Ascending aorta (tissue), 2 donors: ENCODE measurements at regions not wholly inside any gene's neighbourhood (a gene's known extent, or its start where the extent isn't known, plus 50 kb on each side); places are given as distances from the start of the nearest gene placed in this dataset.

ENCODE experiments used
- DNase-seq, 2 donors: peaks; one replicate each; pipeline ENCODE4 v3.0.0-alpha.2; 2019; ENCODE audit warnings: low spot score in 2 of 2
- H3K27ac ChIP-seq, 2 donors: fragments of 200-600 bp; sonication (generic); one replicate each; pipeline ENCODE4 v1.5.1; 2016 to 2017; ENCODE audit warnings: mild to moderate bottlenecking in 1 of 2
- H3K27me3 ChIP-seq: fragments of 200-600 bp; sonication (generic); one replicate; pipeline ENCODE4 v1.5.1; 2017
- H3K36me3 ChIP-seq, 2 donors: fragments of 200-600 bp; sonication (generic); one replicate each; pipeline ENCODE4 v1.5.1; 2016
- H3K4me1 ChIP-seq, 2 donors: fragments of 200-600 bp; sonication (generic); one replicate each; pipeline ENCODE4 v1.5.1; 2016 to 2017; ENCODE audit warnings: mild to moderate bottlenecking in 1 of 2
- H3K4me3 ChIP-seq, 2 donors: fragments of 200-600 bp; sonication (generic); one replicate each; pipeline ENCODE4 v1.5.1; 2016 to 2017; ENCODE audit warnings: mild to moderate bottlenecking in 1 of 2
- H3K9me3 ChIP-seq, 2 donors: fragments of 200-600 bp; sonication (generic); one replicate each; pipeline ENCODE4 v1.5.1; 2016
- intact Hi-C: fragments of 100-400 bp; cut with DNase I; formaldehyde crosslinking; loops from one replicate; pipeline ENCODE4 v1.15.1; 2023
- TF ChIP-seq, protein P1 (sequence below), 3 experiments: fragments of 200-600 bp in 2 of 3; fragments of 450-650 bp in 1 of 3; sonication (generic) in 2 of 3; IDR thresholded peaks; one replicate each; pipeline ENCODE4 v1.5.1; 2016 to 2019; ENCODE audit warnings: antibody characterized with exemption in 3 of 3, mild to moderate bottlenecking in 1 of 3, moderate library complexity in 1 of 3

DNA sequence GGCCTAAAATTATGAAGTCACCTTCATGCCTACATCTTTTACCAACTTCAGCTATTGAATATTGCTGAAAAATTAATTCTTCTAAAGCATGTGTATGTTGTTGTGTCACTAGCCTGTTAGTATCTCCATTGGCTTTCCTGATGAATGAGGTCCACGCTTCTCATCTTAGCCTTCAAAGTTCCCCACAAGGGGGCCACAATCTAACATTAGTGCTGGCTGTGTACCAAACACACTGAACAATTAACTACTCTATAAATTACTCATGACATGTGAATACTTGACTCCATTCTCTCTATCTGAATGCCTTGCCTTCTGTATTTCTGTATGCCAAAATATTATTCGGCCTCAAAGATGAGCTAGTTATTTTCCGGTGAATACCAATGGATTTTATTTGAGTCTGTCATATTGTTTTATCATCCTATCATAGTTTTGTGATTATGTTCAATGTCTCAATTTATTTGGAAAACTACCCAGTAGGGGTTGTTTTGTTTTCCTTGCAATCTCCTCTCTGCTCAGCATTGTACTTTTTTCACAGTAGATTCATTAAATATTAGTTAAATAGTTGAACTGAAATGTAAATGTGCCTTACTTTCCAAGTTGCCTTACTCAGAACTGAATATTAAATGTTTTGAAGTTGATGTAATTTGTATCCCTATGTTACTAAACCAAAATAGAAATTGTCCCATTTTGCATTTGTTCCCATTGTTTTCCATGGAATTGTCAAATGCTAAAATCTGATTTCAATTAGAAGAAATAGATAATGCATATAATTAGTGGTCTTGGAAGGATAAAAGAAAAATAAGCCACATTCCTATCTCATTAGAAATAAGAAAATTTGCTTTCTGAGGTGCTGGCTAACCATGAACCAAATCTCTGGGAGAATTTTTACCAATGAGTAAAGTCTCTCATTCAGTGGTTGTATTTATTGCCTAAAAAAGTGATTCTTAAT lies 208.4 kb upstream of the COL3A1 start:
- no peak overlapping the region for H3K27ac ChIP-seq
- DNase-seq = no peak
- H3K4me1 ChIP-seq = peaks cover 0 to 2% of the 10 kb centered on the region in 2 donors
- H3K36me3 ChIP-seq = no peaks in the 10 kb centered on the region
- no peaks in the 10 kb centered on the region for H3K9me3 ChIP-seq
- no peak overlapping the region for H3K4me3 ChIP-seq
- no peaks in the 10 kb centered on the region for H3K27me3 ChIP-seq
- TF ChIP-seq, protein P1, sequence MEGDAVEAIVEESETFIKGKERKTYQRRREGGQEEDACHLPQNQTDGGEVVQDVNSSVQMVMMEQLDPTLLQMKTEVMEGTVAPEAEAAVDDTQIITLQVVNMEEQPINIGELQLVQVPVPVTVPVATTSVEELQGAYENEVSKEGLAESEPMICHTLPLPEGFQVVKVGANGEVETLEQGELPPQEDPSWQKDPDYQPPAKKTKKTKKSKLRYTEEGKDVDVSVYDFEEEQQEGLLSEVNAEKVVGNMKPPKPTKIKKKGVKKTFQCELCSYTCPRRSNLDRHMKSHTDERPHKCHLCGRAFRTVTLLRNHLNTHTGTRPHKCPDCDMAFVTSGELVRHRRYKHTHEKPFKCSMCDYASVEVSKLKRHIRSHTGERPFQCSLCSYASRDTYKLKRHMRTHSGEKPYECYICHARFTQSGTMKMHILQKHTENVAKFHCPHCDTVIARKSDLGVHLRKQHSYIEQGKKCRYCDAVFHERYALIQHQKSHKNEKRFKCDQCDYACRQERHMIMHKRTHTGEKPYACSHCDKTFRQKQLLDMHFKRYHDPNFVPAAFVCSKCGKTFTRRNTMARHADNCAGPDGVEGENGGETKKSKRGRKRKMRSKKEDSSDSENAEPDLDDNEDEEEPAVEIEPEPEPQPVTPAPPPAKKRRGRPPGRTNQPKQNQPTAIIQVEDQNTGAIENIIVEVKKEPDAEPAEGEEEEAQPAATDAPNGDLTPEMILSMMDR (IDR thresholded peaks at IDR 0.05) = no peak
- intact Hi-C loops = no loop called here

DNA sequence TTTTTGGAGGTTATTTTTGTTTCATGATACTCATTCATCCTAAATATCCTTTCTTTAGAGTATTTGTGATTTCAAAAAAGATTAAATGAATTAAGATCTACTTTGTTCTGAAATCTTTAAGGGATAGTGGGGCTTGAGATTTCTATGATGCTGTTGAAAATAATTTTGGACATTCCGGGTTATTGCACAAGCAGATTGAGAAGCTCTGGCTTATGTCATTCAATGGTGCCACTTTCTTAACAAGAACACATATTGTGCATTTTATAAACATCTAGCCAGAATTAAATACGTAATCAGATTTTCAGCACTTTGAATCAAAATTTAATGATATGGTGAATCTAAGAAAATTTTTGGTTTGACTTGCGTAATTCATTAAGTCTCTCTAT lies 207.7 kb upstream of the COL3A1 start:
- H3K36me3 ChIP-seq = no peaks in the 10 kb centered on the region
- H3K9me3 ChIP-seq = no peaks in the 10 kb centered on the region
- no peak overlapping the region for H3K4me3 ChIP-seq
- DNase-seq = no peak
- H3K27ac ChIP-seq = no peak overlapping the region
- intact Hi-C loops = no loop called here
- no peaks in the 10 kb centered on the region for H3K27me3 ChIP-seq
- TF ChIP-seq, protein P1 (IDR thresholded peaks at IDR 0.05) = no peak
- H3K4me1 ChIP-seq = peaks cover 0 to 2% of the 10 kb centered on the region in 2 donors

DNA sequence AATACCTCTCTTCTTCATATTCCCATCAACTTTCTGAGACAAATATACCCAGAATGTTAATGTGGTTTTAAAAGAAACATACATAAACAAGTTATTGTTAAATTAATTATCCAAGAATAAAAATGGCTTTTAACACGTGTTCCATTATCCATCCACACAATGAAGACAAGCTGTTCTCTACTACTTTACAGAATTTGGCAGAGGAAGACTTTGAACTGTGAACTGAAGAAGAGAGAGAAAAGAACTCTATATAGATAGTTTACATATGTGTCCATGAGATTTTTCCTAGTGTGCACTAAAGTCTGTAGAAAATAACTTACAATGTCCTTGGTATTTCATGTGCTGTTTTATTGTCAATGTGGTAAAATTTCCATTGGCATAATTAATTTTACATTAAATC lies 207.0 kb upstream of the COL3A1 start:
- no peak overlapping the region for H3K27ac ChIP-seq
- no peak overlapping the region for H3K4me3 ChIP-seq
- TF ChIP-seq, protein P1 (IDR thresholded peaks at IDR 0.05) = no peak
- no peak for DNase-seq
- intact Hi-C loops = no loop called here
- H3K4me1 ChIP-seq = peaks cover 0 to 2% of the 10 kb centered on the region in 2 donors
- H3K9me3 ChIP-seq = no peaks in the 10 kb centered on the region
- H3K36me3 ChIP-seq = no peaks in the 10 kb centered on the region
- no peaks in the 10 kb centered on the region for H3K27me3 ChIP-seq

DNA sequence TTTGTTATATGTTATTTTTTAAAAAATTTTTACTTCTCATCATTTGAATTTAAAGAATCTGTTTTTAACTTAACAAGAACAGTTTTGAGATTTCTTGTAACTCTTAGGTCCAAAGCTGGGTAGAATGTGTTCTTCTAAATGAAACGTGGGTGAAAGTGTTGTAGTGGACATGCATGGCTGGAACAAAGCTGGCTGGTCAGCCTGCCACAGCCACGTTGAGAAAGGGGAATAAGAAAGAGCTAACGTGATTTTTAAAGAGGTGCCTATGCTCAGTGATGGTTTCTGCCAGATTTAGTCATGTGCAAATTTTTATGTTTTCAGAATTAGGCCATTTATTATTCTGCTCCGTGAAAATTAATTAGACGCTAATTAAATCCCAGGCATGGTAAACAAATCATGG lies 203.9 kb upstream of the COL3A1 start:
- Histone ChIP-seq H3K36me3 (no peaks in the 10 kb centered on the region), H3K4me3 (no peak overlapping the region), H3K4me1 (peaks cover 0 to 2% of the 10 kb centered on the region in 2 donors), H3K27ac (no peak overlapping the region), H3K9me3 (no peaks in the 10 kb centered on the region), H3K27me3 (no peaks in the 10 kb centered on the region)
- DNase-seq = no peak
- TF ChIP-seq, protein P1 (IDR thresholded peaks at IDR 0.05) = no peak
- intact Hi-C loops = no loop called here

DNA sequence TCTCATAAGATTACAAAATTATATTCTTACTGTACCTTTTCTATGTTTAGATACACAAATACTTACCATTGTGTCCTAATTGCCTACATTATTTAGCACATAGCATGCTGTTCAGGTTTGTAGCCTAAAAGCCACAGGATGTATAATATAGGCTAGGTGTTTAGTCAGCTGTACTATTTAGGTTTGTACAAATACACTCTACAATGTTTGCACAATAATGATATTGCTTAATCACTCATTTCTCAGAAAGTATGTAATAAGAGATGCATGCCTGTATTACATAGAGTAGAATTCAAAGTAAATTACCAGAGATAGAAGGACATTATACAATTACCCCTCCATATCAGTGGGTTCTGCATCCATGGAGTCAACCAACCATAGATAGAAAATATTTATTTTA lies 201.1 kb upstream of the COL3A1 start:
- Histone ChIP-seq H3K27ac (no peak overlapping the region), H3K4me1 (no peaks in the 10 kb centered on the region), H3K36me3 (no peaks in the 10 kb centered on the region), H3K4me3 (no peak overlapping the region), H3K9me3 (no peaks in the 10 kb centered on the region), H3K27me3 (no peaks in the 10 kb centered on the region)
- TF ChIP-seq, protein P1 (IDR thresholded peaks at IDR 0.05) = no peak
- intact Hi-C loops = no loop called here
- DNase-seq = no peak
